ENCODE measurements at regions not wholly inside any gene's neighbourhood (a gene's known extent, or its start where the extent isn't known, plus 50 kb on each side); places are given as distances from the start of the nearest gene placed in this dataset.

- CTCF ChIA-PET = no interaction called here
- Mint-ChIP-seq H3K27me3 (ENCODE audit: insufficient read depth, unreplicated experiment) (peaks cover 2% of the 10 kb centered on the region), H3K9me3 (ENCODE audit: unreplicated experiment) (no peaks in the 10 kb centered on the region), H3K4me1 (ENCODE audit: low read depth, unreplicated experiment) (no peaks in the 10 kb centered on the region), H3K36me3 (ENCODE audit: insufficient read depth, unreplicated experiment) (no peaks in the 10 kb centered on the region), H3K4me3 (ENCODE audit: unreplicated experiment) (no peak overlapping the region), H3K27ac (ENCODE audit: unreplicated experiment) (no peak overlapping the region)
- no peaks in the 10 kb centered on the region for H3K4me1 ChIP-seq
- no peak overlapping the region for H3K4me3 ChIP-seq (ENCODE audit: low read depth, low read length)
- no peak for TF ChIP-seq CTCF (IDR thresholded peaks at IDR 0.05; ENCODE audit: insufficient read depth in 1 of 2, low read depth in 1 of 2, low read length in 1 of 2, severe bottlenecking in 1 of 2, unreplicated experiment in 1 of 2)
- POLR2A ChIA-PET = no interaction called here
- intact Hi-C loops (cut with micrococcal nuclease; ENCODE audit: unreplicated experiment) = no loop called here
- no TSS peak for BruUV-seq (replicated peaks)
- no peaks in the 10 kb centered on the region for H3K36me3 ChIP-seq (ENCODE audit: control insufficient read depth, insufficient read depth, low read length)
- H3K27me3 ChIP-seq (replicated peaks; ENCODE audit: control insufficient read depth, insufficient read depth, low read length) = no peaks in the 10 kb centered on the region
- H3K9me3 ChIP-seq = no peaks in the 10 kb centered on the region
- no peak for DNase-seq
Measured at GRCh38 chr2:105517814-105518705, 119.2 kb upstream of the FHL2 start.

GRCh38 chr2:105515581-105516415 is 116.9 kb upstream of the FHL2 start:
- no TSS peak for BruUV-seq (replicated peaks)
- Histone ChIP-seq H3K4me1 (peaks cover 7% of the 10 kb centered on the region), H3K27me3 (replicated peaks; ENCODE audit: control insufficient read depth, insufficient read depth, low read length) (no peaks in the 10 kb centered on the region), H3K9me3 (no peaks in the 10 kb centered on the region), H3K4me3 (ENCODE audit: low read depth, low read length) (no peak overlapping the region), H3K36me3 (ENCODE audit: control insufficient read depth, insufficient read depth, low read length) (no peaks in the 10 kb centered on the region)
- CTCF ChIA-PET = no interaction called here
- Mint-ChIP-seq H3K9me3 (ENCODE audit: unreplicated experiment) (no peaks in the 10 kb centered on the region), H3K4me3 (ENCODE audit: unreplicated experiment) (no peak overlapping the region), H3K36me3 (ENCODE audit: insufficient read depth, unreplicated experiment) (no peaks in the 10 kb centered on the region), H3K27me3 (ENCODE audit: insufficient read depth, unreplicated experiment) (peaks cover 2% of the 10 kb centered on the region), H3K27ac (ENCODE audit: unreplicated experiment) (no peak overlapping the region), H3K4me1 (ENCODE audit: low read depth, unreplicated experiment) (peaks cover 7% of the 10 kb centered on the region)
- intact Hi-C loops (cut with micrococcal nuclease; ENCODE audit: unreplicated experiment) = no loop called here
- DNase-seq = no peak
- POLR2A ChIA-PET = no interaction called here
- TF ChIP-seq CTCF (IDR thresholded peaks at IDR 0.05; ENCODE audit: insufficient read depth in 1 of 2, low read depth in 1 of 2, low read length in 1 of 2, severe bottlenecking in 1 of 2, unreplicated experiment in 1 of 2) = no peak

- no peaks in the 10 kb centered on the region for H3K9me3 ChIP-seq
- DNase-seq = no peak
- H3K4me3 ChIP-seq (ENCODE audit: low read depth, low read length) = no peak overlapping the region
- Mint-ChIP-seq H3K9me3 (ENCODE audit: unreplicated experiment) (no peaks in the 10 kb centered on the region), H3K27ac (ENCODE audit: unreplicated experiment) (no peak overlapping the region), H3K4me3 (ENCODE audit: unreplicated experiment) (no peak overlapping the region), H3K4me1 (ENCODE audit: low read depth, unreplicated experiment) (peaks cover 11% of the 10 kb centered on the region), H3K27me3 (ENCODE audit: insufficient read depth, unreplicated experiment) (peaks cover 2% of the 10 kb centered on the region), H3K36me3 (ENCODE audit: insufficient read depth, unreplicated experiment) (no peaks in the 10 kb centered on the region)
- BruUV-seq (replicated peaks) = no TSS peak
- POLR2A ChIA-PET = no interaction called here
- no peaks in the 10 kb centered on the region for H3K36me3 ChIP-seq (ENCODE audit: control insufficient read depth, insufficient read depth, low read length)
- H3K4me1 ChIP-seq = peaks cover 11% of the 10 kb centered on the region
- H3K27me3 ChIP-seq (replicated peaks; ENCODE audit: control insufficient read depth, insufficient read depth, low read length) = no peaks in the 10 kb centered on the region
- intact Hi-C loops (cut with micrococcal nuclease; ENCODE audit: unreplicated experiment) = no loop called here
- no peak for TF ChIP-seq CTCF (IDR thresholded peaks at IDR 0.05; ENCODE audit: insufficient read depth in 1 of 2, low read depth in 1 of 2, low read length in 1 of 2, severe bottlenecking in 1 of 2, unreplicated experiment in 1 of 2)
- CTCF ChIA-PET = no interaction called here
Measured at GRCh38 chr2:105514576-105514975, 115.7 kb upstream of the FHL2 start.
